MCF 10A (cell line): ENCODE measurements at regions not wholly inside any gene's neighbourhood (a gene's known extent, or its start where the extent isn't known, plus 50 kb on each side); places are given as distances from the start of the nearest gene placed in this dataset.

Source experiments
- BruUV-seq: library from RNA; stranded (reverse); fragments of 400-500 nt; replicated peaks from 2 replicates; lab custom pipeline; 2021; lab: Mats Ljungman, UMichigan
- CTCF ChIA-PET: fragments of 300-600 bp; sonication (Branson Sonifier 250); formaldehyde crosslinking; extraction: SDS; loops from one replicate; lab custom pipeline; 2021; ENCODE audit warnings: antibody characterized with exemption, inconsistent platforms; lab: Yijun Ruan, JAX
- POLR2A ChIA-PET: fragments of 300-600, 350-650 bp; sonication (Branson Sonifier 250); formaldehyde crosslinking; extraction: SDS; loops from one replicate; lab custom pipeline; 2020; ENCODE audit warnings: antibody characterized with exemption, inconsistent platforms; lab: Yijun Ruan, JAX
- DNase-seq: peaks from one replicate; pipeline ENCODE4 v3.0.0-alpha.2; 2018; ENCODE audit not compliant: unreplicated experiment
- H3K27ac Mint-ChIP-seq: one replicate; pipeline ENCODE4 v1.8.0; 2022; ENCODE audit warnings: mild to moderate bottlenecking, low read depth, mixed read lengths; ENCODE audit not compliant: unreplicated experiment
- H3K27me3 Mint-ChIP-seq: one replicate; pipeline ENCODE4 v1.8.0; 2022; ENCODE audit warnings: mixed read lengths; ENCODE audit not compliant: insufficient read depth, unreplicated experiment
- H3K36me3 Mint-ChIP-seq: one replicate; pipeline ENCODE4 v1.8.0; 2022; ENCODE audit warnings: mild to moderate bottlenecking, moderate library complexity, mixed read lengths; ENCODE audit not compliant: insufficient read depth, unreplicated experiment
- H3K4me1 Mint-ChIP-seq: one replicate; pipeline ENCODE4 v1.8.0; 2022; ENCODE audit warnings: mixed read lengths; ENCODE audit not compliant: insufficient read depth, unreplicated experiment
- H3K4me3 Mint-ChIP-seq: one replicate; pipeline ENCODE4 v1.8.0; 2022; ENCODE audit warnings: mild to moderate bottlenecking, moderate library complexity, mixed read lengths; ENCODE audit not compliant: unreplicated experiment
- H3K9me3 Mint-ChIP-seq: one replicate; pipeline ENCODE4 v1.8.0; 2022; ENCODE audit warnings: mixed read lengths; ENCODE audit not compliant: unreplicated experiment
- intact Hi-C: fragments of 100-400 bp; cut with micrococcal nuclease; formaldehyde crosslinking; loops from 2 replicates; pipeline ENCODE4 v1.14.1; 2022
- TF ChIP-seq, protein P1 (sequence below): fragments of 200-600 bp; IDR thresholded peaks from one replicate; pipeline ENCODE4 v1.8.0; 2022; ENCODE audit warnings: antibody characterized with exemption, mild to moderate bottlenecking; ENCODE audit not compliant: unreplicated experiment

DNA sequence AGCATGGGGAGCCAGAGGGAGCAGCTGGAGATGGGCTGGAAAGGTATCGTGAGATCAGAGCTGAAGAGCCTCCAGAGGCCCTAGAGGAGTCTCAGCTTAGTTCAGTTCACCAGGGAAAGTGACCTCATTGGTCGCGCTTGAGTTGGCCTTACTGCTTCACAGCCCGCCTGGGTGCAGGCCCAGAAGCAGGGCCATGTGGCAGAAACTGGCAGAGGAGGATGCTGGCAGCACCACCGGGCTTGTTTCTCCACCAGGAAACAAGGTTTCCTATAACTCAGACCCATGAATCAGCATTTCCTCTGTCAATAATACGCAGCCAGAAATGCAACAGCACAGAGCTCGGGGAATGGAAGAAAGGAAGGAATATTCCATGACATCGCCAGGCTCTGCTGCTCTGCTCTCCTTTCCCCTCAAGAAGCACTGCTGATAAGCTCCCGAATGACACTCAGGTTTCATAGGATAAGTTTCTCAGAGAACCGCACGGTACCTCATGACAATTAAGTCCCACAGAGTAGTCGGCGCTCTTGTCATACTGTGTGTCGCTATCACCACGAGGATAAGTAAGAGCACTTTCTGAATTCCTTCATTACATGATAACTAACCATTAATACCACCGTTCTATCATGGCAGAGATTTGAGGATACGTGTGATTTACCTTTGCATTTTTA lies 147.1 kb upstream of the LPP start:
- Mint-ChIP-seq H3K4me1 (no peaks in the 10 kb centered on the region), H3K27ac (no peak overlapping the region)

DNA sequence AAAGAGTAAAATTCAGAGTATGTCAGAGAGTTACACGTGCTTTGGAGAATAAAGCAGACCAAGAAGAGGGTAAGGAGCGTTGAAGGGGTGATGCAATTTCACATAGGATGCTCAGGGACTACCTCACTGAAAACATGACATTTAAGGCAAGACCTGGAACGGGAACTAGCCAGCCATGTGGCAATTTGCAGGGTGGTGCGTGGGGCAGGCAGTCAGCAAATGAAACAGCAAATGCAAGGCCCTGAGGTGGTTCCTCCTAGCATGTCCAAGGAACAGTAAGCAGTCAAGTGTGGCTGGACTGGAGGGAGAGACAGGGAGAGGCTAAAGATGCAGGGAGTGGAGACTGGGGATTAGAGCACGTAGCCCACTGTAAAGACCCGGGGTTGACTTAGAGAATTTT lies 146.1 kb upstream of the LPP start:
- no peak overlapping the region for H3K27ac Mint-ChIP-seq
- POLR2A ChIA-PET: no interaction called here
- TF ChIP-seq, protein P1, sequence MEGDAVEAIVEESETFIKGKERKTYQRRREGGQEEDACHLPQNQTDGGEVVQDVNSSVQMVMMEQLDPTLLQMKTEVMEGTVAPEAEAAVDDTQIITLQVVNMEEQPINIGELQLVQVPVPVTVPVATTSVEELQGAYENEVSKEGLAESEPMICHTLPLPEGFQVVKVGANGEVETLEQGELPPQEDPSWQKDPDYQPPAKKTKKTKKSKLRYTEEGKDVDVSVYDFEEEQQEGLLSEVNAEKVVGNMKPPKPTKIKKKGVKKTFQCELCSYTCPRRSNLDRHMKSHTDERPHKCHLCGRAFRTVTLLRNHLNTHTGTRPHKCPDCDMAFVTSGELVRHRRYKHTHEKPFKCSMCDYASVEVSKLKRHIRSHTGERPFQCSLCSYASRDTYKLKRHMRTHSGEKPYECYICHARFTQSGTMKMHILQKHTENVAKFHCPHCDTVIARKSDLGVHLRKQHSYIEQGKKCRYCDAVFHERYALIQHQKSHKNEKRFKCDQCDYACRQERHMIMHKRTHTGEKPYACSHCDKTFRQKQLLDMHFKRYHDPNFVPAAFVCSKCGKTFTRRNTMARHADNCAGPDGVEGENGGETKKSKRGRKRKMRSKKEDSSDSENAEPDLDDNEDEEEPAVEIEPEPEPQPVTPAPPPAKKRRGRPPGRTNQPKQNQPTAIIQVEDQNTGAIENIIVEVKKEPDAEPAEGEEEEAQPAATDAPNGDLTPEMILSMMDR: no peak
- H3K9me3 Mint-ChIP-seq: peaks cover 11% of the 10 kb centered on the region
- H3K27me3 Mint-ChIP-seq: no peaks in the 10 kb centered on the region
- CTCF ChIA-PET: no interaction called here
- H3K4me3 Mint-ChIP-seq: no peak overlapping the region
- no TSS peak for BruUV-seq
- no peak for DNase-seq
- intact Hi-C loops: no loop called here
- H3K36me3 Mint-ChIP-seq: no peaks in the 10 kb centered on the region
- no peaks in the 10 kb centered on the region for H3K4me1 Mint-ChIP-seq

More for the DNA sequence above, 147.1 kb upstream of the LPP start:
- no peak overlapping the region for H3K4me3 Mint-ChIP-seq
- DNase-seq: no peak
- H3K36me3 Mint-ChIP-seq: no peaks in the 10 kb centered on the region
- ChIA-PET CTCF (no interaction called here), POLR2A (interaction anchor here (1.6 kb wide), 1 partner anchor 9 kb away, joined by 4 read pairs; no protein-coding TSS in a partner anchor)
- peaks cover 11% of the 10 kb centered on the region for H3K9me3 Mint-ChIP-seq
- TF ChIP-seq, protein P1: no peak
- no TSS peak for BruUV-seq
- intact Hi-C loops: no loop called here
- H3K27me3 Mint-ChIP-seq: no peaks in the 10 kb centered on the region

DNA sequence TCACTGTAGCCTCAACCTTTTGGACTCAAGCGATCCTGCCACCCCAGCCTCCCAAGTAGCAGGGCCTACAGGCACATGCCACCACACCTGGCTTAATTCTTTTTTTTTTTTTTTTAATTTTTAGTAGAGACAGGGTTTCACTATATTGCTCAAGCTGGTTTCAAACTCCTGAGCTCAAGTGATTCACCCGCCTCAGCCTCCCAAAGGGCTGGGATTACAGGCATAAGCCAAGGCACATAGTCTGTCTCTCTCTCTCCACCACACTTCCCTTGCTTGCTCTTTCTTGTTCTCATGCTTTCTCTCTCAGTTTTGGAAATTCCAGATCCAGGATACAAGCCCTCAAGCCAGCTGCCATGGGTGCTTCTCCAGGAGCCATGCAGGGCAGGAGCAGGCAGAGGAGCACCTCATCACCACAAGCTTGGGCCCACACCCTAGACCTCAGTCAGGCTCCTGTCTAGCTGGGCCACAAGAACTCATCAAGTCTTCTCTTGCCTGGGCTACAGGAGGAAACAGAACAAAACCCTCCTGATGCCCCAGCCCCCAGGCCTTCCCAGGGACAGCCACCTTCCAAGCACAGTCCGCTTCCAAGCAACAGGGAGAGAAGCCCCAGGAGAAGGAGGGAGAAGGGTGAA lies 145.3 kb upstream of the LPP start:
- Mint-ChIP-seq H3K27ac (no peak overlapping the region), H3K36me3 (no peaks in the 10 kb centered on the region), H3K4me1 (no peaks in the 10 kb centered on the region), H3K27me3 (no peaks in the 10 kb centered on the region), H3K9me3 (peaks cover 11% of the 10 kb centered on the region), H3K4me3 (no peak overlapping the region)
- TF ChIP-seq, protein P1: no peak
- ChIA-PET POLR2A (no interaction called here), CTCF (no interaction called here)
- BruUV-seq: no TSS peak
- no peak for DNase-seq
- intact Hi-C loops: no loop called here

DNA sequence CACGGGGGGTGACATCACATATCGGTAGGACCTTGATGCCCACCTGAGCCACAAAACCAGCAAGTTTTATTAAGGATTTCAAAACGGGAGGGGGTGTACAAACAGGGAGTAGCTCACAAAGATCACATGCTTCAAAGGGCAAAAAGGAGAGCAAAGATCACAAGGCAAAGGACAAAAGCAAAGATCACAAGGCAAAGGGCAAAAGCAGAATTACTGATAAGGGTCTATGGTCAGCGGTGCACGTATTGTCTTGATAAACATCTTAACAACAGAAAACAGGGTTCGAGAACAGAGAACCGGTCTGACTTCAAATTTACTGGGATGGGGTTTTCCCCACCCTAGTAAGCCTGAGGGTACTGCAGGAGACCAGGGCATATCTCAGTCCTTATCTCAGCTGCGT lies 143.5 kb upstream of the LPP start:
- TF ChIP-seq, protein P1: no peak
- DNase-seq: no peak
- Mint-ChIP-seq H3K36me3 (no peaks in the 10 kb centered on the region), H3K27ac (no peak overlapping the region), H3K9me3 (peaks cover 11% of the 10 kb centered on the region), H3K27me3 (no peaks in the 10 kb centered on the region), H3K4me1 (no peaks in the 10 kb centered on the region), H3K4me3 (no peak overlapping the region)
- intact Hi-C loops: no loop called here
- BruUV-seq: no TSS peak
- ChIA-PET CTCF (no interaction called here), POLR2A (no interaction called here)
